Vagina (tissue), 2 donors: ENCODE measurements at regions not wholly inside any gene's neighbourhood (a gene's known extent, or its start where the extent isn't known, plus 50 kb on each side); places are given as distances from the start of the nearest gene placed in this dataset.
"Not testable (repeated sequence)": the region's sequence is repeated elsewhere in the genome, so short reads cannot be mapped to it uniquely, and the experiment has no call there.

Experiments
- DNase-seq, 2 donors: peaks; one replicate each; pipeline ENCODE4 v3.0.0-alpha.2; 2017; ENCODE audit errors: extremely low spot score in 2 of 2
- H3K27ac ChIP-seq: fragments of 200-600 bp; sonication (generic); one replicate; pipeline ENCODE4 v1.5.1; 2019
- H3K27me3 ChIP-seq: fragments of 200-600 bp; sonication (generic); one replicate; pipeline ENCODE4 v1.5.1; 2019
- H3K36me3 ChIP-seq, 2 donors: fragments of 200-600 bp; sonication (generic); one replicate each; pipeline ENCODE4 v1.5.1; 2017 to 2019
- H3K4me1 ChIP-seq: fragments of 200-600 bp; sonication (generic); one replicate; pipeline ENCODE4 v1.5.1; 2019
- H3K4me3 ChIP-seq, 2 donors: fragments of 200-600 bp; sonication (generic); 1 replicate in 1 of 2; 2 replicates in 1 of 2; pipeline ENCODE4 v1.5.1; 2016 to 2019
- H3K9me3 ChIP-seq: fragments of 200-600 bp; sonication (generic); one replicate; pipeline ENCODE4 v1.5.1; 2019
- CTCF ChIP-seq, 3 experiments: fragments of 450-650 bp in 2 of 3; fragments of 200-600 bp in 1 of 3; sonication (generic) in 1 of 3; IDR thresholded peaks; one replicate each; pipeline ENCODE4 v1.5.1; 2017 to 2019; ENCODE audit warnings: antibody characterized with exemption in 3 of 3, mild to moderate bottlenecking in 2 of 3, moderate library complexity in 2 of 3
- POLR2A ChIP-seq, 2 donors: fragments of 450-650 bp; IDR thresholded peaks; one replicate each; pipeline ENCODE4 v1.6.1; 2017; ENCODE audit warnings: antibody characterized with exemption in 2 of 2, mild to moderate bottlenecking in 2 of 2, moderate library complexity in 2 of 2
- POLR2AphosphoS5 ChIP-seq, 2 donors: sonication (generic); formaldehyde crosslinking; IDR thresholded peaks; one replicate each; pipeline ENCODE4 v1.9.0; 2017; ENCODE audit warnings: antibody characterized with exemption in 2 of 2, mild to moderate bottlenecking in 2 of 2, low read depth in 1 of 2; ENCODE audit not compliant: insufficient read depth in 1 of 2
- intact Hi-C: fragments of 100-400 bp; cut with DNase I; formaldehyde crosslinking; loops from one replicate; pipeline ENCODE4 v1.15.1; 2023

GRCh38 chr1:234851450-234852438, 241.8 kb upstream of the IRF2BP2 start:
- no peak overlapping the region for H3K4me3 ChIP-seq
- H3K9me3 ChIP-seq = no peaks in the 10 kb centered on the region
- no peaks in the 10 kb centered on the region for H3K36me3 ChIP-seq
- H3K27ac ChIP-seq = no peak overlapping the region
- no peak for TF ChIP-seq CTCF (IDR thresholded peaks at IDR 0.05)
- no peak for DNase-seq
- H3K4me1 ChIP-seq = no peaks in the 10 kb centered on the region
- intact Hi-C loops = no loop called here
- no peaks in the 10 kb centered on the region for H3K27me3 ChIP-seq

- H3K9me3 ChIP-seq = no peaks in the 10 kb centered on the region
- no peak overlapping the region for H3K27ac ChIP-seq
- TF ChIP-seq POLR2AphosphoS5 (IDR thresholded peaks at IDR 0.05; ENCODE audit: insufficient read depth in 1 of 2, low read depth in 1 of 2) (no peak), POLR2A (IDR thresholded peaks at IDR 0.05) (no peak)
- no peak overlapping the region for H3K4me3 ChIP-seq
- DNase-seq = no peak
- H3K36me3 ChIP-seq = no peaks in the 10 kb centered on the region
- no peaks in the 10 kb centered on the region for H3K27me3 ChIP-seq
- intact Hi-C loops = no loop called here
- no peaks in the 10 kb centered on the region for H3K4me1 ChIP-seq
Measured at GRCh38 chr1:234849832-234850231, 239.9 kb upstream of the IRF2BP2 start.

- TF ChIP-seq POLR2AphosphoS5 (IDR thresholded peaks at IDR 0.05; ENCODE audit: insufficient read depth in 1 of 2, low read depth in 1 of 2) = no peak
- TF ChIP-seq CTCF (IDR thresholded peaks at IDR 0.05) = no peak
- no peak for TF ChIP-seq POLR2A (IDR thresholded peaks at IDR 0.05)
- no peak for DNase-seq
- Histone ChIP-seq H3K27me3 (no peaks in the 10 kb centered on the region), H3K4me3 (no peak overlapping the region), H3K27ac (no peak overlapping the region), H3K9me3 (no peaks in the 10 kb centered on the region), H3K4me1 (no peaks in the 10 kb centered on the region), H3K36me3 (no peaks in the 10 kb centered on the region)
- intact Hi-C loops = no loop called here
Measured at GRCh38 chr1:234848972-234849649, 239.1 kb upstream of the IRF2BP2 start.

GRCh38 chr1:234846813-234847212, 236.8 kb upstream of the IRF2BP2 start:
- H3K27ac ChIP-seq, H3K9me3 ChIP-seq, H3K4me3 ChIP-seq, intact Hi-C loops, H3K4me1 ChIP-seq, H3K36me3 ChIP-seq, H3K27me3 ChIP-seq, DNase-seq: not testable (repeated sequence)

- H3K4me3 ChIP-seq = no peak overlapping the region
- no peaks in the 10 kb centered on the region for H3K36me3 ChIP-seq
- intact Hi-C loops = no loop called here
- no peak for TF ChIP-seq POLR2AphosphoS5 (IDR thresholded peaks at IDR 0.05; ENCODE audit: insufficient read depth in 1 of 2, low read depth in 1 of 2)
- no peak for TF ChIP-seq POLR2A (IDR thresholded peaks at IDR 0.05)
- no peak for TF ChIP-seq CTCF (IDR thresholded peaks at IDR 0.05)
- DNase-seq = no peak
- no peaks in the 10 kb centered on the region for H3K27me3 ChIP-seq
- H3K4me1 ChIP-seq = peaks cover 6% of the 10 kb centered on the region
- H3K9me3 ChIP-seq = no peaks in the 10 kb centered on the region
- no peak overlapping the region for H3K27ac ChIP-seq
Measured at GRCh38 chr1:234845836-234846235, 235.9 kb upstream of the IRF2BP2 start.
